GM12878 (cell line): ENCODE measurements at regions not wholly inside any gene's neighbourhood (a gene's known extent, or its start where the extent isn't known, plus 50 kb on each side); places are given as distances from the start of the nearest gene placed in this dataset.

ENCODE experiments used
- ATF3 ChIP-seq: IDR thresholded peaks from 2 replicates; pipeline ENCODE4 v1.6.1; 2011; ENCODE audit warnings: low read depth, mild to moderate bottlenecking, low read length, moderate library complexity, borderline replicate concordance; ENCODE audit errors: extremely low read depth
- BCL11A ChIP-seq: IDR thresholded peaks from 2 replicates; pipeline ENCODE4 v1.6.1; 2011; ENCODE audit warnings: low read depth, low read length
- MAX ChIP-seq: IDR thresholded peaks from 2 replicates; pipeline ENCODE4 v1.6.1; 2012; ENCODE audit warnings: low read depth, low read length, improper control_type of control experiment
- POLR2AphosphoS5 ChIP-seq: IDR thresholded peaks from 2 replicates; pipeline ENCODE4 v1.6.1; 2011; ENCODE audit warnings: mild to moderate bottlenecking, low read length, inconsistent platforms
- TCF12 ChIP-seq: IDR thresholded peaks from 2 replicates; pipeline ENCODE4 v1.6.1; 2011; ENCODE audit warnings: low read depth, mild to moderate bottlenecking, low read length

- TF ChIP-seq BCL11A, result no peak
- no peak for TF ChIP-seq POLR2AphosphoS5
- no peak for TF ChIP-seq ATF3
- TF ChIP-seq MAX, result no peak
- TF ChIP-seq TCF12, result no peak
These were observed 237.6 kb upstream of the POM121L12 start for GRCh38 chr7:52797801-52798200.
